DMS153 treated with DMSO at 0.1 percent for 48 hours (cell line): ENCODE measurements at regions not wholly inside any gene's neighbourhood (a gene's known extent, or its start where the extent isn't known, plus 50 kb on each side); places are given as distances from the start of the nearest gene placed in this dataset.

ENCODE experiments used
- DNase-seq: peaks from one replicate; lab custom pipeline; 2025; ENCODE audit not compliant: unreplicated experiment; lab: John Stamatoyannopoulos, UW

DNA sequence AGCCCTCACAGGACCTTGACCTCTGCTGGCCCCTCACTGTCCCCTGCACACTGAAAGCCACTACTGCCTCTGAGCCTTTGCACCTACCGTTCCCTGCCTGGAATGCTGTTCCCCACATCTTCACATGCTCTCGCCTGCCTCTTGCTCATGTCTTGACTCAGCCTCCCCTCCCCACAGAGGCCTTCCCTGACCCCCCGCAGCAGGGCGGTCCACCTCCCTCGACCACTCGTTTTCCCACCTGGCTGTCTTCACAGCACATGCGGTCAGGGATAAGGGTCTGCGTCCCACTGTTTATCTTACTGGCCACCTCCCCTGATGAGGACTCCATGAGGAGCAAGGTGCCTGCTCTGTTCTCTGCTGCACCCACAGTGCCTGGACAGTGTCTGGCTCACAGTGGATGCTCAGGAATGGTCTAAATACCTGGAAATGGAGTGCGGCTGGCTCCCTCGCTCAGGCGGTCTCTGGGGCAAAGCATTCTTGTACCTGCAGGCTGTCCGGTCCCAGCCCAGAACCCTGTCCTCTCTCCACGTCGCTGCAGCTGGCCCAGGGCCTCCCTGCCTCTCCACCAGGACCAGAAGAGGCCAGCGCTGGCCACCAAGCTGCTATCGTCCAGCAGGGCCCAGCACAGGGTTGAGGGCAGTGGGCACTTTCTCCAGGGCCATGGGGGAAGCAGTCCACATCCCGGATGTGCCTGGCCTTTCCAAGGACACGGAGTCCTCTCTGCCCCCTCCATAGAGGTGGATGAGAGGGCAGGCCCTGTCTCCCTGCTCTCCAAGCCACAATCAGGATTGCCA, 107.4 kb downstream of the NCOR2 start:
- no peak for DNase-seq

DNA sequence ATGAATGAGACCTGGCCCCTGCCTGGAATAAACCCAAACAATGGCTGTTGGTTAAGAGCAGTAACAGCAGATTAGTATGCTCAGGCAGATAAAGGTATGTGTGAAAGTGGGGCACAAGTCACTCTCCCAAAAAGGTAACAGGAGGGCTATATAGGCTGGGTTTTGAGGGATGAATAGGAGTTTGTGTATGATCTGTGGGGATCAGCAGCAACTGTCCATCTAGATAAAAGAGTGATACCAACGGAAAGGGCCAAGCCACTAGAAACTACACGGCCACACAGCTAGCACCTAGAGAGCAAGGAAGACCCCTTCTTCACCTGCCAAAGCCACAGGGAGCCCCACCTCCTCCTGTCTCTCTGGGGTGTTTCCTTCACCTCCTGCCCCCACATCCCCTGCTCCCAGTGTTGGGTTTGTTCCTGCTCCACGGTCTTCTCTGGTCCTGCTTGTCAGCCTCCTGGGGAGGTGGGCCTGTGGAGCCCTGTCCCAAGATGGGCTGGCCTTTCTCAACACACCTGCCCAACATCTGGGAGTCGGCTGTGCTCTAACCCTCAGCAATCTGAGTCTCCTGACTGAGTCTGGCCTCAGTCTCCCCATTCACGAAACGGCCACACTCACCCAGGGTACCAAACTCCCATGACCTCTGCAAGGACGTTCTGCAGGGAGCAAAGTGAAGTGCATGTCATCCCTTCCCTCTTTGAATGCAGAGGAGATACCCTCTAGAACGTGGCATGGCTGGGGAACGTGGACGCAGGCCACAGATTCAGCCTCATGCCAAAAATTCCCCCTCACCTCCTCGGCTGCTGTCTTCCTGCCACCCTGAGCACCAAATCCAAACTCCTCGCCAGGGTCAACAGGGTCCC, 108.2 kb downstream of the NCOR2 start:
- DNase-seq = no peak

DNA sequence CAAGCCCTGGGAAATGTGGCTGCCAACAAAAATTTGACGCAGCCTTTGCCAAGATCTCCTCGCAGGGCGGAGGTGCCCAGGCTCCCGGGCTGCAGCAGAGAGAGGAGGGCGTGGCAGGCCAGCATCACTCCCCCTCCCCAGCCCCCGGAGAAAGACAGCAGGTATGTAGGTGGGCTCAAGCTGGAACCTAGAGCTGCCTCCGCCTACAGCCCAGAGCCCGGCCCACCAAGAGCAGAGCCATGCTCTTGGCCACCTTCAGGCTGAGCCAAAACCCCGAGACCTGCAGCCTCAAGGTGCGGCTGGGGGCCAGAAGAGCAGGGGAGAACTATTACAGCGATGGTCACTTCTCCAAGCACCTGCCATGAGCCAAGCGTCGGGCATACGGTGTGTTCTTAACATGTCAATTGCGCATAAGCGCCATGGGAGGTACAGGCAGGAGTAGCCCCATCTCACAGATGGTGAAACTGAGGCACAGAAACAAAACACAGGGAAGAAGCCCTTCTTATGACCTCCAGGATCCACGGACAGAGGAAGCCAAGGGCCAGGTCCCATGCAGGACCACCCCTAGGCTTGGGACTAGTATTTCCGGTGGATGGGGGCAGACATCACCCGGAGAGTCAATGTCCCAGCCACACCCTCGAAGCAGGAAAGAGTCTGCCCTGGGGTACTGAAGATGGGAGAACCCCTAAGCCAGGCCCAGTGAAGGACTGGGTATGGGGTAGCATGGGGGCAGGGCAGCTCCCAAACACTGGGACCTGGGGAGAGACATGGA, 109.0 kb downstream of the NCOR2 start:
- no peak for DNase-seq

DNA sequence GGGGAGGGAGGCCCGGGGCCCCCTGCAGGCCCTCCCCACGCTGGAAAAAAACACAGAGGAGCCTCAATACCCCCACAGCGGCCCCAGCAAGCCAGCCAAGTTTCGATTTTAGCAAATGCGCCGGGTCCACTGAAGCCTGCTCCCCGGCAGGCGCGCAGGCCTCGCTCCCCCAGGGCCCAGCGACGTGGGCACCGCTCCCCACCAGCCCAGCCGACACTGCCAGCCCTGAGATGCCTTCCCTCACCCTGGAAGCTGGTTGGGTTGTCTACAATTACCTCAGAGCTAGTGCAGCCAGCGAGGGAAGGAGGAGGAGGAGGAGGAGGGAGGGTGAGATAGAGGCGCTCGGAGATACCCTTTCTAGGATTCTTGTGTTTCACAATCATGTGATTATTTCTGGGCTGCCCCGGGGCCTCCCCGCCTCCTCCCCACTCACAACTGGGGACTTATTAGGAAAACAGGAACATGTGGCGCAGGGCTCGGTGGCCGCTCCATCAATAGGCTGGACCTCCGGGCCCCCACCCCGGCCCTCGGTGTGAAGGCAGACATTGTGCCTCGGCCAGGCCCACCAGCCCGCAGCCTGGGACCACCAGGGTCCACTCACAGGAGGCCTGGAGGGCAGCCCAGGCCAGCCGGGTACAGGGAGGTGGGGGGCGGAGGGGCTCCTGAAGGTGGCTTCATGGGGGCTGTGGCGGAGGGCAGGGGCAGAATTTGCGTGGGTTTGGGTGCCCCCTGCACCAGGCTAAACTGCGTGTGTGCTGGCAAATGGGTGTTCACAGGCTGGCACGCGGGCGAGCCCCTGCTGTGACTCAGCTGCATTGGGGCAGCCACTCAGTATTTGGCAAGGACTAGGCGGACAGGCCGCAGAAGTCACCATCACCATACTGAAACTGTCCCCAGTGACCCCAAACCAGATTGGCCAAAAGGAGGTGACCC, 109.9 kb downstream of the NCOR2 start:
- DNase-seq = no peak

DNA sequence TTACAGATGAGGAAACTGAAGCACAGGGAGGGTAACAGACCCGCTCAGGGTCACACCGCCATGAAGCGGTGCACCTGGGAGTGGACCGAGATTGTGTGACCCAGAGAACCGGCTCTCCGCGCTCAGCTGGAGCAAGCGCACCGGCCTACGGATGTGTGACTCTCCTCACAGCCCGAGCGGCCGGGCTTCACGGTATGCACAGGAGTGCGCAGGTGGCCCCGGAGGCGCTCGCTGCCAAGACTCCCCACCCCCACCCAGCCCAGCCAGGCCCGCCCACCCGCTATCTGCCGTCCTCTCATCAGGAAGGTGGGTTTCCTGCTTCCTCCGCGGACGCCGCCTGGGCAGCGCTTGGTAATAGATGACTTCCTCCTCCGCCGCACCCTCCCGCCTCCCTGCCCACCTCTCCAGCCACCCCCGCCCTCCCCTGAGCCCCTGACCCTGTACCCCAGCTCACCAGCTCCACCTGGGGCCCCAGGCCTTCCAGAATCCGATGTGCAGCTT, 110.7 kb downstream of the NCOR2 start:
- no peak for DNase-seq

DNA sequence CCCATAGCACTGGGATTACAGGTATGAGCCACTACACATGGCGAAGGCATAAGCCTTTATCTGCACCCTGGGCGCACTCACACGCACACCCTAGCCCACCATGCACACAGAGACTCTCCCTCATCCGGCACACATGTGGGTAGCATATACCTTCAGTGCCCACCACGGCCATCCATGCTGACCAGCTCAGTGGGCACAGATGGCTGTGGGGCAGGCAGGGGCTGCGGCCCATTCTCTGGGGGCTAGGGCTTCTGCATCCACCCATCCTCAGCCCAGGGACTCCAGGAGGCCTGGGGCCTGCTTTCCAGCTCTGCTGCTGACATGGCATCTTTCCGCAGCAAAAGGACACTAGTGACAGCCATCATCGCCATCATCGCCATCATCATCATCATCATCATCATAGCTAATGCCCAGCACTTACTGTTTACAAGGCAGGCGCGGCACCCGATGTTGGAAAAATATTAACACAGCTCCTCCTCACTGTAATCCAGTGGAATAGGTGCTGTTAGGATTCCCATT, 111.2 kb downstream of the NCOR2 start:
- DNase-seq = no peak

DNA sequence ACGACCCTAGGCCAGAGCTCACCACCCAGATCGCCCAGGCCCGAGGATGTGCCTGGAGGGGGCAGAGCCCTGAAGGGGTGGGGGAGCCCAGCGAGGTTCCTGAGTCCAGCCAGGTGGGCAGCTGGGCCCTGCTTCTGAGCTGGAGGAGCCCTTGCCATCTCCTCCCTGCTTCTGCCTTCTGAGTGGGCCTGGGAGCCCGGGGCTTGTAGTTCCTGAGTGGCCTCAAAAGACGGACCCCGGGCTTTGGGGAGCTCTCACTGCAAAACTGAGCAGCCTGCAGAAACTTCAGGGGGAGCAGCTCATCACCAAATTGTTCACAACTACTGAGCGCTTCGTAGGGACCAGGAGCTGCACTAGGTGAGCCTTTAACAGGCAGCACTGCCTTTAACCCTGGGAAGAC, 112.1 kb downstream of the NCOR2 start:
- DNase-seq = no peak

DNA sequence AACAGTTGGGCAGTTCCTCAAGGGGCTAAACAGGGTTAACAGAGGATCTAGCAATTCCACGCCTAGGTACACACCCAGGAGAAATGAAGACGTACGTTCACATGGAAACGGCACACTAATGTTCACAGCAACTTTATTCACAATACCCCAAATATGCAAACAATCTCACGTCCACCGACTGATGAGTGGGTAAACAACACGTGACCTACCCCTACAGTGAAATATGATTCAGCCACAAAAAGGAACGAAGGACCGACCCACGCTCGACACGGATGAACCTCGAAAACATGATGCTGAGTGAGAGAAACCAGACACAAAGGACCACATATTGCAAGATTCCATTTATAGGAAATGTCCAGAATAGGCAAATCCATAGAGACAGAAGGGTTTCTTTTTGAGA, 112.7 kb downstream of the NCOR2 start:
- DNase-seq = no peak

DNA sequence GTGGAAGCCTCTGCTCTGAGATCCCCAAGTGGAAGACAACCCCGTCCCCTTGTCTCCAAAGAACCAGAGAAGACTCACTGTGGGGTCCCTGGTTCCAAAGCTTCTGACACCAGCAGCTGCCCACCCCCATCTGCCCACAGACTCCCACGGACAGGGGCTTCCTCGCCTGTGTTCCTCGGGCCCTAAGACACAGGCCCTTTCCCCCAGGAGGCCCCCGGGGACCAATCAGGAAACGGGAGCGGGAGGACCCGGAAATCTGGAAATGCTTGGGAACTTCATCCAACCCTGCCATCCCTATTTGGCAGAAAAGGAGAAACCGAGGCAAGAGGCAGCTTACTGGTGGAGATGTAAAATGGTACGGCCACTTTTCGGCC, 113.1 kb downstream of the NCOR2 start:
- DNase-seq = no peak

DNA sequence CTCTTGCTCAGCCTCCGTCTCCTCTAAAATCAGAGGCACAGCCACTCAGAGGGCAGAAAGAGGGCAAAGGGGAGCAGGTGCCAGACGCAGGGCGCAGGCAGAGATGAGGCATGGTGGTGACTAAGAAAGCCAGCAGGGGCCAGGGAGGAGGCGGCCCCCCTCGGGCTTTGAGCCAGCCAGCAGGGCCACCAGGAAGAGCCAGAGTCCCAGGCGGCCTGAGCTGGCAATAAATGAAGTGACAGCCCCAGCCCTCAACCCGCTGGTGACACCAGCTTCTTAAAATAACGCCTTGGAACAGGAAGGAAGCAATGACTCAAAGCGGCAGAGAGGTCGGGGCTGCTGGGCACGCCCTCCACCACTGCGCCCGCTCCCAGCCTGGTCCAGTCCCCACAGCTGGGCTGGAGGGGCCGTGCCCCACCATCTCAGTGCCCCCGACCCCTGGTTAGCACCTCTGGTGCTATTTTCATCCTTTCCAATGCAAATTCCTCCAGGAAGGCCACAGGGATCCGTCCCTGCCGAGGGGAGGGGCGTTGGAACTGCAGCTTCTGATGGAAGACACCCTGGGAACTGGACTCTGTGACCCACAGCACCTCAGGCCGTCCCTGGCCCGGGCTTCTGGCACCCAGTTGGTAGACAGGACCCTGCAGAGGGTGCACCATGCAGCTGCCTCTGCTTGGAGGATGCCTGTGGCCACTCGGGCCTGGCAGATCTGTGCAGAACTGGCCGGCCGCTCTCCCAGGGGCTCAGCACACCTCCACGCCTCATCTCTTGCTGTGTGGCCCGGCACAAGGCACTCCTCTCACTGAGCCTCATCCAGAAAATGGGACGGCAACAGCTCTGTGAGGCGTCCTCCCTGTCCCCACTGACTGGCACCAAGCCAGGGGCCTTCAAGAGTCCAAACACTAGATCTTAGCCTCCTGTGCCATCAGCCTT, 113.7 kb downstream of the NCOR2 start:
- no peak for DNase-seq

DNA sequence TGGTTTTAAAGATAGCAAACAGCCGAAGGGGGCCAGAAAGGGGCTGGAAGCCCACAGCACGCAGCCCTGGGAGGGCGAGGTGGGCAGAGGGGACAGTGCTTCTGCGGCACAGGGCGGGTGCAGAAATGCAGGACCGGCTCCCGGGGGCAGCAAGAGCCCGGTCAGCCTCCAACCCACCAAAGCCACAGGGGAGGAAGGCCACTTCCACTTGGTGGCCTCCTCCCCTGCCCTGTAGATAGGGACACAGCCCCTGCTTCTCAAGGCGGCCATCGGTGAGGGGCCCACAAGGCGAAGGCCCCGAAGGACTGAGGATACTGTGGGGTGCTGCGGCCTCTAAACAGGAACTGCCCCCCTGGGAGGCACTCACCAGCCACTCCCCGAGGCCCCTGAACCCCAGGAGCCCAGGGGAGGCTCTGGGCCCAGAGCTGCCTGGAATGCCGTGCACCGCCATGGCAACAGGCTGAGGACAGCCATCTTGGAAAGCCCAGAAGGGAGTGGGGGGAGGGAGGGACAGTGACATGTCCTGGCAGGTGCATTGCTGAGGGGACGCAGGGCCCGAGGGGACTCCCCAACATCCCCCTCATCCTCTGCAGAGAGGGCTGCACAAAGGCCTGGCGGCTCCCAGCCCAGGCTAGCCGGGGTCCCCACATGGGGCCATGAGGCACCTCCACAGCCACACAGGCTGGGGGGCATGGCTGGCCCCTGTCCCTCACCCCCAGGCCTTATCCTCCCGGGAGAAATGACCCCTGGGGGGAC, 114.7 kb downstream of the NCOR2 start:
- DNase-seq = no peak

DNA sequence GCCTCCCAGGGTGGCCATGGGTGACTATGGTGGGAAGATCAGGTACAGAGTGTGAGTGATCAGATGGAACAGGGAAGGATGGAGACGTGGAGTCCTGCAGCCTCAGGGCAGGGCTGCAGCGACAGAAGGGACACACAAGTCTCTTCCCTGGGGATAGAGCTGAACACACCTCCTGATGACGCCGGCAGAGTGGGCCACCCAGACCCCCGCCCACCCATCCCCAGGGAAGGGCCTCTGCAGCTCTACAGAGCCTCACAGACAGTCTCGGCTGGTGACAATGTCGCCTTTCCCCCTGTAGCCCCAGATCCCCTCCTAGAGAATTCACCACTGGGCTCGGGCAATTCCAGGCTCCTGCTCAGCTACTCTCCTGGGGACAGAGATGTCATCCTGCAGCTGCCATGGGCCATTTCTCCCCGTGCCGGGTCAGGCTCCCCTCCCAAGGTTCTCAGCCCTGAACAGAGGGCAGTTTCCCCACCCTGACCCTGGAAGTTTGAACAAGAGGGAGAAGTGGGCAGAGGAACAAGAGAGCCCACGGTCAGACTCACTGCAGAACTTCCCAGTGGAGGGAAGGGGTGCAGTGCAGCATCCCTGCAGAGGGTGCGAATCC, 115.7 kb downstream of the NCOR2 start:
- DNase-seq = no peak

DNA sequence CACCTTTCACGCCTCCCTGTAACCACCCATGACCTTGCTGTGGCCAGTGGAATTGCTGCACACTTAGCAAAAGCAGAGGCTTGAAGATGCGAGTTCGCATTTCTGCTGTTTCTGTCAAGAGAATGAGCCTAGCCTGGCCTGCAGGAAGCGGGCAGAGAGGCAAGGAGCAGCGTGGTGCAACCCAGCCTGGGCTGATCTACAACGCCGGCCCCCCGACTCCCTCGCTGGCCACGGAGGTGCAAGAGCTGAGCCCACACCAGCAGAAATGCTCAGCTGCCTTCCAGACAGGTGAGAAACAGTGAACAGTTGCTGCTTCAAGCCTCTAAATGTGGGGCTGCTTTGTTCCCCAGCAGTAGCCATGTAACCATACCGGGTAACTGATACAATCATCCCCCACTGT, 116.4 kb downstream of the NCOR2 start:
- no peak for DNase-seq

DNA sequence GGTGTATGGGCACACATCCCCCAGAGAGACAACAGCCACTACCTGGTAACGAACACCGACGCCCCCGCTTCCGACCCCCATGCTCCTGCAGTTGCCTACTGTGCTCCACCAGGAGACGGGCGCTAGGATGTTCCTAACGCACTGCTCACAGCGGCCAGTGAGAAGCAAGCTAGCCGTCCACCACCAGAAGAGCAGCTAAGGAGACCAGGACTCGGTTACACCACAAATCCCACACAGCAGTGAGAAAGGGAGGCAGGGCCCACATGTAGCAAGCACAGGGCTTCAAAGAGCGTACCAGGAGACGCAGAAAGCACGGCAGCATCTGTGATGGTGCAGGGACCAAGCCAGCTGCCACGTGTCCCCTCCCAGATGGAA, 117.0 kb downstream of the NCOR2 start:
- no peak for DNase-seq

DNA sequence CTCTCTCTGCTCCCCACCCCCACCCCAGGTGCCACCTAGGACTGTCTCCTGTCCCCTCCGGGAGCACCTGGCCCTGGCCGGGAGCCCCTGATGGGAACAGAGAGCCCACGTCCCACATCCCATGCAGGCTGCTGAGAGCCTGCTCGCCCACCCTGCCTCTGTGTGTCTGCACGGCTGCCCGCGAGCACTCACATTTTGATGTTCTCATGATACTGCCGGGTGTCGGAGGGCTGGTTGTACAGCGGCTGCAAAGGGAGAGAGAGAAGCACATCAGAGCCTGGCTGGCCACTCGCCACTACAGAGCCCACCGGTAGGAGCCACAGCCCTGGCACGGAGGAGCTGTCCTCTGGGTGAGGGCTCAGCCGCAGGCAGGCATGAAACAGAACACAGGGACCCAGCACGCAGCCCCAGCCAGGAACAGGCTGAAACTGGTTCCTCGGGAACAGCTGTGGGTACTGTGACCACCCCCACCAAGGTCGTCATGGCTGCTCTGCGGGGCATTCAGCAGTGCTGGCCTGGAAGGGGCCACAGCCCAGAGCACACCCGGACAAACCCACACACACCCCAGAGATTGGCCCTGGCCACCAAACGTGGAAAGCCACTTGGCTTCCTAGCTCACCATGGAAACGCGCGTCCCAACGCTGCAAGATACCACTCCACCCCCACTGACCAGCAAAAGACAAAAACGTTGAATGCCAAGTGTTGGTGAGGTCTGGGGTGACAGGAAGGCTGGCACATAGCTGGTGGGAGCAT, 117.6 kb downstream of the NCOR2 start:
- no peak for DNase-seq

DNA sequence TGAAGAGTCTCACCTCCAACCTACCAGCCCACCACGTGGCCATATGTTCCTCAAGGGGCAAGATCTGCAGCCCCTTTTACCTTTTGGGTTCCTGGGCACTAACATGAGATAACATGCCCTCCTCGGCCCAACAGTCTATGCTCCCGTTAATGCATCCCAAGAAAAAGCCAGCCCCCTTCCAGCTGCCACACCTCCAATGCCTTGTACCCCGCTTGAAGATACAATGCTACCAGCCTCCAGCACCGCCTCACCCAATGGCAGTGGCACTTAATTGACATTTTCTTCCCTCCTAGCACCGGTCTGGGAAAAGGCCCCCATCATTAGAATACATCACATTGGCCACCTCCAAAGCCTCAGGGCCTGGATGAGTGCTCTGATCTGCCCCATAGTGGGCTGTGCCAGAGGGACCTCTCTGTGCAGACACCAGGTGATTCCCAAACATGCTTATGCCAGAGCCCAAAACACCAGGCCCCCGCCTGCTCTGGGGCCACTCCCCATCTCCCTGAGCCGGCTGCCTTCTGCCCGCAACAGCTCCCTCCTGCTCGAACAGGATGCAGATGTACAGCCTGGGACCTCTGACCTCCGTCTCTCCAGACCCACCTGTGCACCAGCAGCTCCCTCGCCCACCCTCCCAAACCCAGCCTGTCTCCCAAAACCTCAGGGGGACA, 118.3 kb downstream of the NCOR2 start:
- DNase-seq = no peak
